Stimulated activated CD4-positive, alpha-beta T cell treated with anti-CD3 and anti-CD28 coated beads, Interleukin-2, amount 100 ng/mL, for 48 hours (primary cell): ENCODE measurements at regions not wholly inside any gene's neighbourhood (a gene's known extent, or its start where the extent isn't known, plus 50 kb on each side); places are given as distances from the start of the nearest gene placed in this dataset.
A peak's percentile ranks its signal among the peaks of the same experiment; 100 is the strongest.
"Not testable (repeated sequence)": the region's sequence is repeated elsewhere in the genome, so short reads cannot be mapped to it uniquely, and the experiment has no call there.

Source experiments
- DNase-seq, 2 donors: peaks; one replicate each; pipeline ENCODE4 v3.0.0-alpha.2; 2020

- no peak for DNase-seq
Observed at GRCh38 chr20:41783423-41784208, 165.4 kb upstream of the CHD6 start.

GRCh38 chr20:41782730-41783406, 164.7 kb upstream of the CHD6 start:
- DNase-seq = no peak

GRCh38 chr20:41782255-41782654, 164.1 kb upstream of the CHD6 start:
- DNase-seq = no peak

- no peak for DNase-seq
Observed at GRCh38 chr20:41776421-41776820, 158.2 kb upstream of the CHD6 start.

- DNase-seq = no peak
Observed at GRCh38 chr20:41774291-41774690, 156.1 kb upstream of the CHD6 start.

GRCh38 chr20:41770965-41771364, 152.8 kb upstream of the CHD6 start:
- no peak for DNase-seq

- DNase-seq = no peak
Observed at GRCh38 chr20:41770427-41770826, 152.2 kb upstream of the CHD6 start.

- DNase-seq = no peak
Observed at GRCh38 chr20:41769592-41770018, 151.4 kb upstream of the CHD6 start.

GRCh38 chr20:41750137-41750536, 132.0 kb upstream of the CHD6 start:
- no peak for DNase-seq

- DNase-seq = no peak
Observed at GRCh38 chr20:41748756-41749582, 130.8 kb upstream of the CHD6 start.

- no peak for DNase-seq
Observed at GRCh38 chr20:41748051-41748450, 129.9 kb upstream of the CHD6 start.

GRCh38 chr20:41747226-41747625, 129.0 kb upstream of the CHD6 start:
- no peak for DNase-seq

- no peak for DNase-seq
Observed at GRCh38 chr20:41746635-41747034, 128.5 kb upstream of the CHD6 start.

GRCh38 chr20:41738604-41739206, 120.5 kb upstream of the CHD6 start:
- DNase-seq = peak; percentile 25 to 36

- no peak for DNase-seq
Observed at GRCh38 chr20:41735949-41736348, 117.8 kb upstream of the CHD6 start.

GRCh38 chr20:41734506-41734945, 116.3 kb upstream of the CHD6 start:
- DNase-seq = peak; percentile 16 to 18

- DNase-seq = no peak
Observed at GRCh38 chr20:41733151-41733550, 115.0 kb upstream of the CHD6 start.

- DNase-seq = not testable (repeated sequence)
Observed at GRCh38 chr20:41731198-41731597, 113.0 kb upstream of the CHD6 start.

GRCh38 chr20:41727681-41728080, 109.5 kb upstream of the CHD6 start:
- DNase-seq = not testable (repeated sequence)

GRCh38 chr20:41726727-41727126, 108.5 kb upstream of the CHD6 start:
- no peak for DNase-seq

- DNase-seq = no peak
Observed at GRCh38 chr20:41719151-41719550, 101.0 kb upstream of the CHD6 start.

- no peak for DNase-seq
Observed at GRCh38 chr20:41717483-41717882, 99.3 kb upstream of the CHD6 start.

GRCh38 chr20:41716911-41717310, 98.7 kb upstream of the CHD6 start:
- DNase-seq = no peak
